CD14-positive monocyte (primary cell): ENCODE measurements at regions not wholly inside any gene's neighbourhood (a gene's known extent, or its start where the extent isn't known, plus 50 kb on each side); places are given as distances from the start of the nearest gene placed in this dataset.

ENCODE experiments used
- DNase-seq, 3 donors: peaks; one replicate each; pipeline ENCODE4 v3.0.0-alpha.2; 2011 to 2022
- H2AFZ ChIP-seq: 2 replicates; pipeline ENCODE4 v1.6.0; 2012; ENCODE audit warnings: mild to moderate bottlenecking, low read depth, low read length, inconsistent platforms; ENCODE audit not compliant: insufficient read depth, poor library complexity, severe bottlenecking
- H3K27ac ChIP-seq, 2 donors: 1 replicate in 1 of 2; 2 replicates in 1 of 2; pipeline ENCODE4 v1.5.1; 2012 to 2013; ENCODE audit warnings: low read length in 2 of 2, control low read depth in 1 of 2, inconsistent platforms in 1 of 2, low read depth in 1 of 2, mild to moderate bottlenecking in 1 of 2
- H3K27me3 ChIP-seq, 2 donors: one replicate each; pipeline versions ENCODE4 v1.6.0 to v1.6.1; 2011 to 2013; ENCODE audit warnings: low read length in 2 of 2; ENCODE audit not compliant: control insufficient read depth in 2 of 2, insufficient read depth in 2 of 2
- H3K36me3 ChIP-seq, 2 donors: replicated peaks in 1 of 2; 1 replicate in 1 of 2; 2 replicates in 1 of 2; pipeline versions ENCODE4 v1.5.1 to v1.6.1; 2012 to 2013; ENCODE audit warnings: low read length in 2 of 2, control low read depth in 1 of 2, inconsistent platforms in 1 of 2, mild to moderate bottlenecking in 1 of 2; ENCODE audit not compliant: insufficient read depth in 2 of 2, control insufficient read depth in 1 of 2
- H3K4me1 ChIP-seq, 2 donors: 1 replicate in 1 of 2; 2 replicates in 1 of 2; pipeline versions ENCODE4 v1.5.1 to v1.6.1; 2012 to 2013; ENCODE audit warnings: low read length in 2 of 2, control low read depth in 1 of 2, inconsistent platforms in 1 of 2, mild to moderate bottlenecking in 1 of 2, moderate library complexity in 1 of 2; ENCODE audit not compliant: insufficient read depth in 2 of 2, control insufficient read depth in 1 of 2
- H3K4me2 ChIP-seq: replicated peaks from 2 replicates; pipeline ENCODE3; 2012; ENCODE audit warnings: low read length, moderate library complexity, mild to moderate bottlenecking; ENCODE audit not compliant: poor library complexity, severe bottlenecking; ENCODE audit errors: extremely low read depth
- H3K4me3 ChIP-seq, 3 experiments: fragments of 200-600 bp in 1 of 3; sonication (generic) in 1 of 3; replicated peaks in 1 of 3; 1 replicate in 2 of 3; 2 replicates in 1 of 3; pipeline ENCODE4 v1.5.1; 2011 to 2013; ENCODE audit warnings: low read length in 3 of 3, mild to moderate bottlenecking in 3 of 3, control low read depth in 2 of 3, low read depth in 2 of 3, inconsistent platforms in 1 of 3, moderate library complexity in 1 of 3
- H3K79me2 ChIP-seq: 2 replicates; pipeline ENCODE4 v1.6.0; 2012; ENCODE audit warnings: mild to moderate bottlenecking, control low read depth, inconsistent platforms, low read length, moderate library complexity; ENCODE audit not compliant: insufficient read depth
- H3K9ac ChIP-seq: 2 replicates; pipeline ENCODE4 v1.6.0; 2017; ENCODE audit warnings: low read length, mild to moderate bottlenecking; ENCODE audit not compliant: insufficient read depth, poor library complexity, severe bottlenecking
- H3K9me3 ChIP-seq, 2 donors: replicated peaks in 1 of 2; 1 replicate in 1 of 2; 2 replicates in 1 of 2; pipeline versions ENCODE4 v1.5.1 to v1.6.1; 2012 to 2013; ENCODE audit warnings: low read length in 2 of 2, control low read depth in 1 of 2; ENCODE audit not compliant: control insufficient read depth in 1 of 2, insufficient read depth in 1 of 2
- H4K20me1 ChIP-seq: 2 replicates; pipeline ENCODE4 v1.6.0; 2012; ENCODE audit warnings: mild to moderate bottlenecking, low read length, control low read depth, moderate library complexity; ENCODE audit not compliant: insufficient read depth
- H3K27ac Mint-ChIP-seq, 7 donors: one replicate each; pipeline ENCODE4 v1.8.0; 2020; ENCODE audit warnings: mild to moderate bottlenecking in 7 of 7, mixed read lengths in 7 of 7, moderate library complexity in 6 of 7, inconsistent platforms in 2 of 7
- H3K27me3 Mint-ChIP-seq, 3 donors: one replicate each; pipeline ENCODE4 v1.8.0; 2021 to 2022; ENCODE audit warnings: low read depth in 3 of 3, mild to moderate bottlenecking in 3 of 3, mixed read lengths in 3 of 3, moderate library complexity in 3 of 3, inconsistent platforms in 1 of 3
- H3K36me3 Mint-ChIP-seq, 2 donors: one replicate each; pipeline ENCODE4 v1.8.0; 2020; ENCODE audit warnings: mixed read lengths in 2 of 2, inconsistent platforms in 1 of 2, mild to moderate bottlenecking in 1 of 2
- H3K4me1 Mint-ChIP-seq: one replicate; pipeline ENCODE4 v1.8.0; 2020; ENCODE audit warnings: mild to moderate bottlenecking, mixed read lengths
- H3K4me3 Mint-ChIP-seq, 2 donors: one replicate each; pipeline ENCODE4 v1.8.0; 2020; ENCODE audit warnings: mild to moderate bottlenecking in 2 of 2, mixed read lengths in 2 of 2, moderate library complexity in 1 of 2
- H3K9me3 Mint-ChIP-seq, 7 donors: one replicate each; pipeline ENCODE4 v1.8.0; 2020 to 2022; ENCODE audit warnings: mixed read lengths in 7 of 7, mild to moderate bottlenecking in 6 of 7, moderate library complexity in 6 of 7, inconsistent platforms in 2 of 7
- CTCF ChIP-seq: fragments of 200-600 bp; IDR thresholded peaks from one replicate; pipeline ENCODE4 v1.8.0; 2022; ENCODE audit warnings: antibody characterized with exemption, mild to moderate bottlenecking
- WGBS: methylation state at CpG from one replicate; pipeline ENCODE4 v1.1.5; 2013; ENCODE audit warnings: missing lambda C conversion rate; ENCODE audit not compliant: insufficient coverage; 5-methylcytosine and 5-hydroxymethylcytosine counted together
- intact Hi-C, 2 donors: fragments of 100-400 bp; cut with micrococcal nuclease; formaldehyde crosslinking; loops; one replicate each; pipeline versions ENCODE4 v1.15.0 to v1.15.1; 2023

GRCh38 chr4:188732131-188732530 lies 592.9 kb downstream of the TRIML1 start:
- Histone ChIP-seq H3K4me2 (no peak overlapping the region), H3K79me2 (no peaks in the 10 kb centered on the region), H4K20me1 (no peaks in the 10 kb centered on the region), H3K36me3 (no peaks in the 10 kb centered on the region), H3K27ac (no peak overlapping the region), H3K9me3 (peaks cover 26 to 33% of the 10 kb centered on the region in 2 donors), H2AFZ (no peak overlapping the region), H3K4me1 (no peaks in the 10 kb centered on the region), H3K9ac (no peak overlapping the region), H3K27me3 (no peaks in the 10 kb centered on the region), H3K4me3 (no peak overlapping the region)
- no peaks in the 10 kb centered on the region for H3K36me3 Mint-ChIP-seq
- no peak for TF ChIP-seq CTCF
- no peak overlapping the region for H3K4me3 Mint-ChIP-seq
- peaks cover 0 to 25% (median 11%) of the 10 kb centered on the region in 7 donors for H3K9me3 Mint-ChIP-seq
- intact Hi-C loops, result no loop called here
- DNase-seq, result no peak
- no CpG with 5 or more reads among the region's 3 CpGs for WGBS
- H3K27ac Mint-ChIP-seq, result no peak overlapping the region
- no peaks in the 10 kb centered on the region for H3K4me1 Mint-ChIP-seq
- H3K27me3 Mint-ChIP-seq, result peaks cover 0 to 2% (median 0%) of the 10 kb centered on the region in 3 donors

GRCh38 chr4:188735082-188735481 lies 595.8 kb downstream of the TRIML1 start:
- Mint-ChIP-seq H3K27me3 (peaks cover 0 to 2% (median 0%) of the 10 kb centered on the region in 3 donors), H3K9me3 (peaks cover 0 to 25% (median 11%) of the 10 kb centered on the region in 7 donors), H3K4me3 (no peak overlapping the region), H3K27ac (no peak overlapping the region), H3K4me1 (no peaks in the 10 kb centered on the region), H3K36me3 (no peaks in the 10 kb centered on the region)
- Histone ChIP-seq H3K27ac (no peak overlapping the region), H3K36me3 (no peaks in the 10 kb centered on the region), H3K9me3 (peaks cover 26 to 33% of the 10 kb centered on the region in 2 donors), H3K9ac (no peak overlapping the region), H4K20me1 (no peaks in the 10 kb centered on the region), H2AFZ (no peak overlapping the region), H3K27me3 (no peaks in the 10 kb centered on the region), H3K4me3 (no peak overlapping the region), H3K79me2 (no peaks in the 10 kb centered on the region), H3K4me2 (no peak overlapping the region), H3K4me1 (no peaks in the 10 kb centered on the region)
- WGBS, result 89% methylated on average over 5 of the region's 15 CpGs
- intact Hi-C loops, result no loop called here
- no peak for DNase-seq
- no peak for TF ChIP-seq CTCF
